HG03469 (cell line): ENCODE measurements at regions not wholly inside any gene's neighbourhood (a gene's known extent, or its start where the extent isn't known, plus 50 kb on each side); places are given as distances from the start of the nearest gene placed in this dataset.

Experiments
- ATAC-seq: cut with Tn5 transposase; IDR thresholded peaks from one replicate; pipeline ENCODE4 v1.9.1; 2021; ENCODE audit warnings: mild to moderate bottlenecking, moderate library complexity, moderate number of reproducible peaks; ENCODE audit not compliant: unreplicated experiment

DNA sequence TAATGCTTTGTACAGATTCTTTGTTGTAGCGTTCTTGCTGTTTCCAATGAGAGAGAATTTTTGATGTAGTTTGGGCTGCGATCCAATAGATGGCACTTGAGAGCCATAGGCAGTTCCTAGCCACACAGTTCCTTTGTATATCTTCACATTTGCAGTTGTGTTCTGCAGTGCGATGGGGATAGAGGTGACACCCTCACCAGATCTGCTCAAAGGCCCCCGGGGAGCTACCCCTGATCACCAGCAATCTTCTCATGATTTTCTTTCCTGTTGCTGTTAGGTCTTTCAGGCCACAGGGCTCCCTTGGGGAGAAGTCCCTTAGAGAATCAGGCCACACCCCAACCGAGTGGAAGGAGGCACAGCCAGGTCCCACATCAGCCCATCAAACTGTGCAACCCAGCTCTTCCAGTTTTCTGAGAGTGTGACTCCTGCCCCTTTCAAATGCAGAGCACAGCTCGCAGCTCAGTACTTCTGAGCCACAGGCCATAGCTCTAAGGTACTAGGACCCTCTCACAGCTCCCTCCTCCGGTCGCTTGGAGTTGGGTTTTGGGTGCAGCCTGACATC is 353.7 kb downstream of the SLCO4C1 start:
- ATAC-seq: peak; percentile 85

DNA sequence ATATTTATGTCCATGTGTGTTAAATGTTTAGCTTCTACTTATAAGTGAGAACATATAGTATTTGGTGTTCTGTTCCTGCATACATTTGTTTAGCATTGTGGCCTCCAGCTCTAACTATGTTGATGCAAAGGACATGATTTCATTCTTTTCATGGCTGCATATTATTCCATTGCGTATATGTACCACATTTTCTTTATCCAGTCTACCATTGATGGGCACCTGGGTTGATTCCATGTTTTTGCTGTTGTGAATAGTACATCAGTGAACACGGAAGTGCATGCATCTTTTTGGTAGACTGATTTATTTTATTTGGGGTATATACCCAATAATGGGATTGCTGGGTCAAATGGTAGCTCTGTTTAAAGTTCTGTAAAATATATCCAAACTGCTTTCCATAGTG is 359.0 kb downstream of the SLCO4C1 start:
- no peak for ATAC-seq

DNA sequence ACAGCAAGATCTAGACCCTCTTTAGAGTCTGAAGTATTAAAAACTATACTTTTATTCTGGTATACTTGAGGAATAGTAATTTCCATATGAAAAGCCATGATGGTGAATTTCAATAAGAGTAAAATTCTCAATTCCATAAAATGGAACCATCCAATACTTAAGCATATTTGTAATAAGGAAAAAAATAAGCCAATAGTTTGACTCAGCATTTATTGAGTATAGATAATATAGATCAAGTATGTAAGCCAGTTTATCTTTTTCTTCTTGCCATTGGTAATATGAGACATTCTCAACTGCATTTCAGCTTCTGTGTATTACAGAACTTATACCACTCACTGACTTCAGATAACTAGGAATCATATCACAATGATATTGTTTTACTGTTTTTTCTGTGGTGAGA is 361.0 kb downstream of the SLCO4C1 start:
- no peak for ATAC-seq

DNA sequence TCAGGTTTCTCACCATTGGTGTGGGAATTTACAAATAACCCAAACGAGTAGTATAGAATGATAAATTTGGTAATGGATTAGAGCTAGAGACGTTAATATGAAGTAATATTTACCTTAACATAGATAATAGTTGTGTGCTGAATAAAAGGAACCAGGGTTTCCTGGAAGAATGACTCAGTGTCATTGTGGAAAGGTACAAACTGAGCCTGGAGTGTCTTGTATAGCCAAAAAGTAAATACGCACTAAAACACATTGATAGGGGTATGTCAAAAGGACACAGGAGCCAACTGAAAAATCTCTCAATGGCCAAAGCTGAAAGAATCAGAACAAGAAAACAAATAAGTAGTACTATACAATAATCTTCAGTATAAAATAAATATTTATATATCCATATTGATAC is 363.5 kb downstream of the SLCO4C1 start:
- no peak for ATAC-seq

DNA sequence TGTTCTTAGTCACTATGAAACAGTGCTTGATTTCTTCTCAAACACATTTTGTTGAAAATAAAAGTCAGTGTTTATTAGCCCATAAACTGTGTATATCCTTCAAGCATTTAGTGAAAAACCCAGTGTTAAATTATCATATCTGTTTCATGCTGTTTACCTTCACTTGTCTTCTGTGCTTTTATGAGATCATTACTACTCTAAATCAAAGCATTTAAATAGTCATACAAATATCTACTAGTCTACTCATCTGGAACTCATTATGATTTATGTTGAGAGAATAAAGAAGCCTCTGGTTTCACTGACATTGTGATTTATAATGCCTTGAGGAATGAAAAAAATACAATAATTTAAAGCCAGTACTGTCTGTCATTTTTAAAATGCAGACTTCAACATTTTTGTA is 366.5 kb downstream of the SLCO4C1 start:
- ATAC-seq: no peak

DNA sequence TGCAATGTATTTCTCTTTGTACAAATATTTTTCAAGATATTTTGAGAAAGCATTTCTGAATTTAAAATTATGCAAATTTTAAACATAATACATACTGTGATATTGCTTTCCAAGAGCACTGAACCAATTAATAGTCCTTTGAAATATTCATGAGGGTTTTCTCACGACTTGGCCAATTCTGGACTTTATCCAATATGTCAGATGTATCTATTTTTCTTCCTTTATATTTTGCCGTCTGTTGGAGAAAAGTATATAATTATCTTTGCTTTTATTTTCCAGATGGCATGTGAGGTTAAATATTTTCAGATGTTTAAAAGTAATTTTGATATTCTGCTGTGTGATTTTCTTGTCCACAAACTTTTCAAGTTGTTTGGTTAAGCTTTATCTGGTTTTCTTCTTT is 378.9 kb downstream of the SLCO4C1 start:
- ATAC-seq: no peak

DNA sequence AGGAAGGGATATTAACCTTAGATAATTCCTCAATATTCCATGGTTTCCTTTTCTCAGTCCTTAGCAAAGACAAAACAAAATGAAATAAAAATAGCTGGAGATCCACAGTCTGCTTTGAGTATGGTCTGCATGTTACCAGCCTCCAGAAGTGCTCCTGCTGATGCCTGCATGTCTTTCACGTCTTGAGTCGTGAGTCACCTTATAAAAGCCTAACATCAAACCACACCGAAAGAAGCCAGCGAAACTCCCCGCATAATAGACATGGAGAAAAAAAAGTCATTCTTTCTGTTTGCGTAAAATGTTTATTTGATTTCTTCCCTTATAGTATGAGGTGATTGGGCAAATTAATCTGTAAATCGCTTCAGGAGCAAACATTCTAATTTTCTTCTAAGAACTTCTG is 380.5 kb downstream of the SLCO4C1 start:
- no peak for ATAC-seq

DNA sequence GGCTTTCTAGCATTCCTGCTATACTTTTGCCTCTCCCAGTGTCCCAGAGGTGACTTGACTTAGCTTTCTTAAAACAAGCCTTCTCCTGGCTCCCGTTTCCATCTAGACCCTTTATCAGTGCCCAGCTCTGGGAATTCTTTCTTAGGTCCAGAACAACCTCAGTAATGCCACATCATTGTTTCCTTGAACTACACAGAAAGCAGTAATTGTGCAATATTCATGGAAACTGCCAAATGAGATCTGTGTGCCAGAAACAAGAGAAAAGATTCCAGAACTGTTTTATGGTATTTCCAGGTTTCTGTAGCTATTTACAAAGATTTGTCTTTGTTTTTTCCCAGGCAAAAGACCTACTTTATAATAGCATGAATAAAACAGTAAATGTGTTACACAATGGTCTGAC is 391.3 kb downstream of the SLCO4C1 start:
- ATAC-seq: no peak

DNA sequence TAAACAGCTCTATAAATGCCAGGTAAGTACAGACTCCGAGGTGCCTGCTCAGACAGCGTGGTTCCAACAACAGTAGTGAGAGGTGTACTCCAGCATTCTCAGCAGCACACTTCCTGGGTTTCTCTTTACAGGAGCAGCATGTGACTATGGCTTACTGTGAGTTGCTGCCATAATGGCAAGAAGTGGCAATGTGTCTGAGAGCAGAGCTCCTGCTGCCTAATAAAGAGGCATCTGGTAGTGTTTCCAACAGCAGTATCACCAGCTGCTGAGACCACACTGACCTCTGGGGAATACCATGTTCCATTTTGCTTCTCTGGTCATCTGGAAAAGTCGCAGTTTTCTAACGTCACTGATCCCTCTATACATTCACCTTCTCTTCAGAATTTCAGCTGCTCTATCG is 398.2 kb downstream of the SLCO4C1 start:
- ATAC-seq: peak; percentile 39

DNA sequence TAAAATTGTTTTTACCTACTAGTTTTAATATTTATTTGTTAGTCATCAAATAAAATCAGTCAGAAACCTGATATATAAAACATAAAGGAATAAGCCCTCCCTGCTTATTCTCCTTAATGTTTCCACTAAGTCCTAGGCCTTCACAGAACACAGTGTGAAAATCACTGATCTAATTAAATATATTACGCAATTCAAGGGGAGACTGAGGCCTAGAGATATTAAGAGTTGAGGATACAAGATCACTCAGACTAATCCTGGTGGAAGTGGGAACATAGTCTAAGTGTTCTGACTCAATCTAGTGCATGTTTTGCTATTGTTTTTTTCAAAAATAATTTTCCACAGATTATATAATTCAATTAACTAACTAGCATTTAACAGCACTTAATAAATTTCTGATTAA is 401.1 kb downstream of the SLCO4C1 start:
- no peak for ATAC-seq

DNA sequence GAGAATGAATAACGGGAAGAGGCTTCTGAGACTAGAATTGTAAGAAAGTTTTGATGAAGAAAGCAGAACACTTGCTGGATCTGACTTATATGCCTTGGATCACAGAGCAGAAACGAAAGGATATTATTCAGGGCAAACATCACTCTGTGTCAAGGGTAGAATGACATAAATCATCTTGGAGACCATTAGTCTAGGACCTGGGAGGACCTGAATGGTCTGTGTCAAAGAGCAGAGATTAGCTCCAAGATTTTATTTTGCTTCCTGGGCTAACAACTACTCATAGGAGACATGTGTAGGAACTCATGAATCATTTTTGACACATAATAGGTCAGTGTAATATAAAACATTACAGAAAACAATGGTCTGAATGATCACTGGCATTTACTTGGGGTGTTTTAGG is 417.9 kb downstream of the SLCO4C1 start:
- ATAC-seq: no peak

DNA sequence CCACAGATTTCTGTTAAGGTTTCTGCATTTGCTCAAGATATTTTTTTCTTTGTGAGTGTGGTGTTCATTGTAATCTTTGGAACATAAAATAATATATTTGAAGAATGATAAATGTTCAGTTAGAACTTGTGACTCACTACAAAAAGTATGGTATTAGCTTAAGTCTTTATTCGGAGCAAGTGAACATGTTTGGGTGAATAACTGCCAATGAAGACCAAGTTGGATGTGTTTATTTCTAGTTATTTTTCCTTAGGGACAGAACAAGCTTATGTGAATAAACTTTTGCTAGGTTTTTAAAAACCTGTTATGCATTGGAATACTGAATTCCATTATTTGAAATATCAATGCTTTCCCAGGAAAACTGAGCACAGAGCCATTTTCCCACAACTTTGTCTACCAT is 418.6 kb downstream of the SLCO4C1 start:
- no peak for ATAC-seq

DNA sequence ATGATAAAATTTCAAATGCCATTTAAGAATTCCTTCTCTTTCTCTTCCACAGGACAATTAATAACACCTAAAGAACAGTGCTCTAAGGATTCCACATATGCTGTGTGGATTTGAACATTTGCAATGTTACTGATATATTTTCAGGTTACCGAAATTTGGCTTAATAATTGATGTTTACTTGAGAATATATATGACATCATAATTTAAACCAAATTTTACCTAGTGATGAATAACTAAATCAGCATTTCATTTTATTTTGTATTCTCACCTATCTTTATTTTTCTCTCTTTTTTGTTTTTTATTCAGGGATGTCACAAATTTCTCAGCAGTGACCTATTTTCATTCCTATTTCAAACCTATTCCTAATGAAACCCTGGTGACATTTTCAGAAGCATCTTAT is 429.6 kb downstream of the SLCO4C1 start:
- no peak for ATAC-seq

DNA sequence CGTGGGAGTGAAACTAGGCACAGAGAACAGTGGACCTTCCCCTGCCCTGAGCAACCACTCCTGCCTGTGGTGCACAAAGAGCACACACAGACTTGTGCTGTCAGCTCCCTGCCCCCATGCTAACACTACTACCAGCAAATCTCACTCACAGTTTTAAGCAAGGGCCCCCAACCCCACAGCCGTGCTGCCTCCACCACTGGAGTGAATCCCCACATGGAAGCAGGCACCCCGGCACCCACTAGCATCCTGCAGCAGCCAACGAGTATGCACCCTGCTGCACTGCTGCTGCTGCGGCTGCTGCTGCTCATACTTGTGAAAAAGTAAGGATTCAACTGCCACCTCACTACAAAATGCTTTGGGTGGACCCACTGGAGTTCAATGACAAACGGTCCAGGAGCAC is 435.5 kb downstream of the SLCO4C1 start:
- ATAC-seq: no peak

DNA sequence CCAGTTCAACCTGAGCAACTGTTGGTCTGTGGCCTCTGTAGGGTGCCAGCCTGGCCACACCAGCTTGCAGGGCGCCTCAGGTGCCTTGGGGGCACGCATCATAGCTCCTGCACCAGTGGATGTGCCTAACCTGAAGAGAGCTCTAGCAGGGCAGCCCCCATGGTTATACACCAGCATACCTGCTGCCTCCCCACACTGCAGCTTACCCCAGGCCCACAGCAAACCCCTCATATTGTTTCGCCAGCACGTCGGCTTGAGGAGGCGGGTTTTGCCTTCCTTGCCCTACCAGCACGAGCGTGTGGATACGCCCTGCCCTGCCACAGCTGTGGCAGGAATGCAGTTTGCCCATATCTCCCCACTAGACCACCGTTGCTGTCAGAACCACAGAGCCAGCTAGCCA is 435.9 kb downstream of the SLCO4C1 start:
- ATAC-seq: no peak

DNA sequence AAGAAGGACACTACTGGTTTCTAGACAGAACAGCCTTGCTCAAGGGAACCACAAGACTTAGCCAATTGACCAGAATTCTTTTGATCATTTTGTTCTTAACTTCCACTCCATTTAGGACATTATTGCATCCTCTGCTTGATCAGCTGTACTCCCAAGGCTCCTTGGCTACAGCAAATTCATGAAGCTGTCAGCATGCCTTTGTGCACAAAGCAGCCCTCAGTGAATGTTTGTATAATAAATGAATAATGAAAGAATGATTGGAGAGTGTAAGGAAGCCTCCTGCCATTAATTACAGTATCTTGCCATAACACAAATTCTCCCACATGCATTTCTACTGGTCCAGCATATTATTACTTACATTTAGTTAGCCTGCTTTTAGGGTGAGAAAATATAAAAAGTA is 449.6 kb downstream of the SLCO4C1 start:
- ATAC-seq: no peak

DNA sequence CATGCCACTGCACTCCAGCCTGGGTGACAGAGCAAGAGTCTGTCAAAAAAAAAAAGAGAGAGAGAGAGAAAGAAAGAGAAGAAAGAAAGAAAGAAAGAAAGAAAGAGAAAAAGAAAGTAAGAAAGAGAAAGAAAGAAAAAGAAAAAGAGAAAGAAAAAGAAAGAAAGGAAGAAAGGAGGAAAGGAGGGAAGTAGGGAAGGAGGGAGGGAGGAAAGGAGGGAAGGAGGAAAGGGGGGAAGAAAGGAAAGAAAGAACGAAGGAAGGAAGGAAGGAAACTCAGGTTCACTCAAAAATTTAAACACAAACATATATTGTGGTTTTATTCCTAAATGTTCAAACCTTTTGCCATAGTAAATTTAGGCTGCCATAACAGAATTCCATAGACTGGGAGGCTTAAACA is 453.0 kb downstream of the SLCO4C1 start:
- ATAC-seq: no peak

DNA sequence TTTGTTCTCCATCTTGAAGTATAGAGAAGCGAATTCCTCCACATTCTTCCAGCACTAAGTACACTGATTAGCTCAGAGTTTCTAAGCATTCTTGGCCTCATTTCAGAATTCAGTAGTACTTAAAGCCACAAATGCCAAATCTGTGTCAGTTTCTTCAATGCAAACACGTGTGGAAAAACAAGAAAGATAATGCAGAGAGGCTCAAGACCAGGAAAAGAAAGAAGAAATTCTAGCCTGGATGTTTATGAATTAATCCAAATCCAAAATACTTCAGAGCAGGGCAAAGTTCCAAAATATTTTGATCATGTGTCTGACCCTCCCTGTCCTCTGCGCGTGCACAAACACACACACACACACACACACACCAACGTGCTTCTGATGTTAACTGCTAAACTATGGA is 457.6 kb downstream of the SLCO4C1 start:
- ATAC-seq: no peak

DNA sequence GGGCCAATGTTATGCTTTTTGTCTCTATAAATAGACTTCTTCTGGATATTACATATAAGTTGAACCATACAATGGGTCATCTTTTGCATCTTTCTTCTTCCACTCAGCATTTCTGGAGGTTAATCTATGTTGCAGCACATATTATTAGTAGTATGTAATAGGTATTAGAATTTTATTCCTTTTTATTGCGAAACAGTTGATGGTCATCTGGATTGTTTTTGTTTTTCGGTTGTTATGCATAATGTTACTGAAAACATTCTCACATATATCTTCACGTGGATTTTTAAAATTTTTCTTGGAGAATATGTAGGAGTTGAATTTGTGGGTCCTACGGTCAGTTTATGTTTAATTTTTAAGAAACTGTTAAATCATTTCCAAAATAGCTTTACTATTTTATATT is 466.8 kb downstream of the SLCO4C1 start:
- ATAC-seq: no peak

DNA sequence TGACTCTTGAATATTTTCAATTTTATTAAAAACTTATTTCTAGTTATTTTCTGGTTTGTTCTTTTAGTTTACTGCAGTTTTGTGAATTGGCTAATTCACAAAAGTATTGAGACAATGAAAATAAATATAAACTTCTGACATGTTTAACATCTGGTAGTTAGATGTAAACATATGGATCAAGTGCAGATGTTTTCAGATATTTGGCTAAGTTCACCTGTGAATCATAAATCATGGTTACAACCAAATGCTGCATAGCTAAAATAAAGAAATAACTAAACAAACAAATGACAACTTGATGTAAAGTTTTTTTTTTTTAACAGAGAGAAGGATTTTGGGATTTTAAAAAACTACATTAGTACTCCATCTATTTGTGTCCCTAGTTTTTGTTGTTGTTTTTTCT is 484.6 kb downstream of the SLCO4C1 start:
- ATAC-seq: no peak

DNA sequence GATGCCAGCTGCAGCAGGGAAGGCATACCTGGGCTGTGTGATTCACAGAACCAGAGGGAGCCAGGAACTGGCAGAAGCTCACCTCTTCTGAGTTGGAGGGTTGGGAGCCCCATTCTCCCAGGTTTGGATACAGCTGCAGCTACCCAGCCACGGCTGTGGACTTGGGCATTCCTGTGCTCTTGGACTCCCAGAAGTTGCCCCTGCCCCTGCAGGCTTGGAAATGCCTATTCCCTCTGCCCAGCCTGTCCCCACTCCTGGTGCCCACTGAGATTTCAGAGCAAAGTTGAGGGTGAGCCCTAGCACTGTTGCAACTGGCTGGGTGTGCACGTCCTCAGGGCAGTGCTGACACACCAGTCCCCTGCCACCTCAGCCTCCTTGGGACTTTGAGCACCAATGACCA is 489.7 kb downstream of the SLCO4C1 start:
- no peak for ATAC-seq

DNA sequence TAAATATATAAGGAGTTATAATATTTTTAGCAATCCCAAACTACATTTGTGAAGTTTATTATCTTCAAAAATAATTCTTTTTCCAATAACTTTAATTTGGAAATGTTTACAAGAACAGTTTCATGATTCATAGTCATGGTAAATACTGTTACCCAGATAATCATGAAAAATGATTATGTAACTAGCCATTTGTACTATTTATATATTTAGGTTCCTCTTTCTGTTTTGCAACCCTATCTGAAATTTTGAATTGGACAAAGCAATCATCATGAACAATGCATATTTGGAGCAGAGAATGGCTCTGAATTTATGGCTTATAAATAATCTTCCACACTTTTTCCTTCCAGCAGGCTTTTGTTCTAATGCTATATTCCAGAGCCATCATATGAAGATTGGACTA is 499.7 kb downstream of the SLCO4C1 start:
- no peak for ATAC-seq

DNA sequence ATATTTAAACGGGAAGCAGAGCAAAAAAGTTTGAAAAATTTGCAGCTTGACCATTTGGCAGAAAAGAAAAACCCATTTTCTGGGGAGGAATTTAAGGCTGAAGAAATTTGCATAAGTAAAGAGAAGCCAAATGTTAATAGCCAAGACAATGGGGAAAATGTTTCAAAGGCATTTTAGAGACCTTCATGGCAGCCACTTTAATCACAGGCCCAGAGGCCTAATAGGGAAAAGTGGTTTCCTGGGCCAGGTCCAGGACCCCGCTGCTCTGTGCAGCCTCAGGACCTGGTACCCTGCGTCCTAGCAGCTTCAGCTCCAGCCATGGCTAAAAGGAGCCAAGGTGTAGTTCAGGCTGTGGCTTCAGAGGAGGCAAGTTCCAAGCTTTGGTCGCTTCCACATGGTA is 507.3 kb downstream of the SLCO4C1 start:
- ATAC-seq: no peak

DNA sequence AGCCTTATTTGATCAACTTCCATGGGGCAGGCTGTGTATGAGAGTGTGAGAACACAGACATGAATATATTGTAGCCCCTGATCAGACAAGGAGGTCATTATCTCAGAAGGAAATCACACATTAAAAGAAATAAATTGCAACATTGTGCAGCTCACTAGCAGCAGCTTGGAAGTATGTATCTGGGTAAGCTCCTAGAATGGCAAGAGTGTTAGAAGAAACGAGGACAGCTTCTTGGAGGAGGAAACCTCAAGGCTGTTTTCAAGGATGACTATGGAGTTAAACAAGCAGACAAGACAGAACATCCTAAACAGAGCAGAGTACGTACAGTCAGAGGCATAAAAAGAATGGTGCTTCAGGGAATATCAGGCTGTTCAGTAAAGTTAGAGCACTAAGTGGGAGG is 511.0 kb downstream of the SLCO4C1 start:
- ATAC-seq: no peak
